Body of pancreas (tissue), 4 donors: ENCODE measurements at regions not wholly inside any gene's neighbourhood (a gene's known extent, or its start where the extent isn't known, plus 50 kb on each side); places are given as distances from the start of the nearest gene placed in this dataset.

Experiments
- ATAC-seq: fragments of 150-250 bp; one replicate; pipeline ENCODE4 v1.9.1; 2016
- DNase-seq, 4 donors: peaks; one replicate each; pipeline ENCODE4 v3.0.0-alpha.2; 2019
- H3K27ac ChIP-seq, 4 donors: fragments of 200-600 bp; sonication (generic); 1 replicate in 3 of 4; 2 replicates in 1 of 4; pipeline versions ENCODE4 v1.5.1 to v1.6.1; 2016 to 2019; ENCODE audit warnings: mild to moderate bottlenecking in 1 of 4, mixed read lengths in 1 of 4, moderate library complexity in 1 of 4
- H3K27me3 ChIP-seq, 2 donors: fragments of 200-600 bp; sonication (generic); one replicate each; pipeline ENCODE4 v1.6.0; 2016; ENCODE audit warnings: mild to moderate bottlenecking in 1 of 2
- H3K36me3 ChIP-seq, 2 donors: fragments of 200-600 bp; sonication (generic); replicated peaks in 1 of 2; 2 replicates each; pipeline ENCODE4 v1.5.1; 2016; ENCODE audit warnings: low read depth in 2 of 2; ENCODE audit not compliant: insufficient read depth in 1 of 2
- H3K4me1 ChIP-seq: fragments of 200-600 bp; sonication (generic); one replicate; pipeline ENCODE4 v1.6.0; 2016
- H3K4me3 ChIP-seq, 2 donors: fragments of 200-600 bp; sonication (generic); 1 replicate in 1 of 2; 2 replicates in 1 of 2; pipeline ENCODE4 v1.5.1; 2016 to 2019
- H3K9me3 ChIP-seq, 3 donors: fragments of 200-600 bp; sonication (generic); 1 replicate in 2 of 3; 2 replicates in 1 of 3; pipeline ENCODE4 v1.5.1; 2016
- CTCF ChIP-seq, 7 experiments: fragments of 450-650 bp in 4 of 7; fragments of 200-600 bp in 3 of 7; sonication (generic) in 3 of 7; IDR thresholded peaks; one replicate each; pipeline ENCODE4 v1.5.1; 2016 to 2019; ENCODE audit warnings: antibody characterized with exemption in 7 of 7
- POLR2A ChIP-seq, 3 donors: fragments of 450-650 bp; IDR thresholded peaks; one replicate each; pipeline ENCODE4 v1.6.1; 2016; ENCODE audit warnings: antibody characterized with exemption in 3 of 3, mild to moderate bottlenecking in 2 of 3
- WGBS, 2 donors: methylation state at CpG; one replicate each; pipeline ENCODE4 v1.1.5; 2017; 5-methylcytosine and 5-hydroxymethylcytosine counted together
- intact Hi-C: fragments of 100-400 bp; cut with DNase I; formaldehyde crosslinking; loops from one replicate; pipeline ENCODE4 v1.15.1; 2023

- ATAC-seq = no peak
- 76 to 84% methylated on average over 6 of the region's 6 CpGs for WGBS, 2 donors
- DNase-seq = no peak
- TF ChIP-seq POLR2A (IDR thresholded peaks at IDR 0.05) (no peak), CTCF (IDR thresholded peaks at IDR 0.05) (no peak)
- Histone ChIP-seq H3K27ac (no peak overlapping the region), H3K4me3 (no peak overlapping the region), H3K27me3 (no peaks in the 10 kb centered on the region), H3K36me3 (no peaks in the 10 kb centered on the region), H3K4me1 (no peaks in the 10 kb centered on the region), H3K9me3 (no peaks in the 10 kb centered on the region)
- intact Hi-C loops = no loop called here
Measured at GRCh38 chr2:176592216-176592615, 323.0 kb downstream of the MTX2 start.

GRCh38 chr2:176595986-176596385, 326.7 kb downstream of the MTX2 start:
- no peaks in the 10 kb centered on the region for H3K36me3 ChIP-seq
- H3K4me1 ChIP-seq = no peaks in the 10 kb centered on the region
- H3K27me3 ChIP-seq = no peaks in the 10 kb centered on the region
- TF ChIP-seq CTCF (IDR thresholded peaks at IDR 0.05) = no peak
- TF ChIP-seq POLR2A (IDR thresholded peaks at IDR 0.05) = no peak
- DNase-seq (no peak), ATAC-seq (no peak)
- H3K27ac ChIP-seq = no peak overlapping the region
- no peaks in the 10 kb centered on the region for H3K9me3 ChIP-seq
- H3K4me3 ChIP-seq = no peak overlapping the region
- intact Hi-C loops = no loop called here
- 25 to 31% methylated on average over 3 of the region's 3 CpGs for WGBS, 2 donors

- no peak overlapping the region for H3K4me3 ChIP-seq
- 52 to 66% methylated on average over 1 of the region's 1 CpG for WGBS, 2 donors
- H3K4me1 ChIP-seq = no peaks in the 10 kb centered on the region
- no peak for DNase-seq
- no peak overlapping the region for H3K27ac ChIP-seq
- no peak for ATAC-seq
- TF ChIP-seq POLR2A (IDR thresholded peaks at IDR 0.05) = no peak
- TF ChIP-seq CTCF (IDR thresholded peaks at IDR 0.05) = no peak
- no peaks in the 10 kb centered on the region for H3K27me3 ChIP-seq
- no peaks in the 10 kb centered on the region for H3K9me3 ChIP-seq
- no peaks in the 10 kb centered on the region for H3K36me3 ChIP-seq
- intact Hi-C loops = no loop called here
Measured at GRCh38 chr2:176597916-176598315, 328.7 kb downstream of the MTX2 start.

- DNase-seq (no peak), ATAC-seq (no peak)
- TF ChIP-seq CTCF (IDR thresholded peaks at IDR 0.05) (no peak), POLR2A (IDR thresholded peaks at IDR 0.05) (no peak)
- H3K4me3 ChIP-seq = no peak overlapping the region
- no peak overlapping the region for H3K27ac ChIP-seq
- H3K27me3 ChIP-seq = no peaks in the 10 kb centered on the region
- no peaks in the 10 kb centered on the region for H3K9me3 ChIP-seq
- WGBS, 2 donors = 78 to 88% methylated on average over 2 of the region's 2 CpGs
- H3K36me3 ChIP-seq = no peaks in the 10 kb centered on the region
- intact Hi-C loops = no loop called here
- H3K4me1 ChIP-seq = no peaks in the 10 kb centered on the region
Measured at GRCh38 chr2:176598351-176598750, 329.1 kb downstream of the MTX2 start.

- Histone ChIP-seq H3K9me3 (no peaks in the 10 kb centered on the region), H3K36me3 (no peaks in the 10 kb centered on the region), H3K27ac (no peak overlapping the region), H3K27me3 (no peaks in the 10 kb centered on the region), H3K4me3 (no peak overlapping the region), H3K4me1 (no peaks in the 10 kb centered on the region)
- no peak for ATAC-seq
- intact Hi-C loops = no loop called here
- WGBS, 2 donors = 79 to 82% methylated on average over 10 of the region's 10 CpGs
- TF ChIP-seq POLR2A (IDR thresholded peaks at IDR 0.05) (no peak), CTCF (IDR thresholded peaks at IDR 0.05) (no peak)
- no peak for DNase-seq
Measured at GRCh38 chr2:176599796-176600485, 330.7 kb downstream of the MTX2 start.
